SU-DHL-6 (cell line): ENCODE measurements at regions not wholly inside any gene's neighbourhood (a gene's known extent, or its start where the extent isn't known, plus 50 kb on each side); places are given as distances from the start of the nearest gene placed in this dataset.

ENCODE experiments used
- H2AFZ ChIP-seq: fragments of 200-600 bp; sonication (generic); 2 replicates; pipeline ENCODE4 v1.6.1; 2014; ENCODE audit warnings: low read depth, mild to moderate bottlenecking, moderate library complexity, mixed read lengths, antibody characterized with exemption, low read length; ENCODE audit not compliant: severe bottlenecking
- H3F3A ChIP-seq: fragments of 200-600 bp; shearing (Covaris generic); 2 replicates; pipeline ENCODE4 v1.6.0; 2016; ENCODE audit warnings: antibody characterized with exemption, mild to moderate bottlenecking; ENCODE audit not compliant: insufficient read depth
- H3K27ac ChIP-seq: fragments of 200-600 bp; sonication (generic); 2 replicates; pipeline ENCODE4 v1.5.1; 2016; ENCODE audit warnings: low read depth, mild to moderate bottlenecking, low read length, moderate library complexity, mixed read lengths
- H3K27me3 ChIP-seq: fragments of 200-600 bp; sonication (generic), shearing (Covaris generic); 2 replicates; pipeline ENCODE4 v1.6.0; 2014; ENCODE audit warnings: mild to moderate bottlenecking, low read length
- H3K36me3 ChIP-seq: fragments of 200-600 bp; sonication (generic); 2 replicates; pipeline ENCODE4 v1.6.1; 2014; ENCODE audit warnings: mild to moderate bottlenecking, low read length, mixed read lengths
- H3K4me2 ChIP-seq: fragments of 300-600, 200-600 bp; shearing (Covaris generic), sonication (generic); 2 replicates; pipeline ENCODE4 v1.6.0; 2014; ENCODE audit warnings: low read length, low read depth, mild to moderate bottlenecking; ENCODE audit not compliant: poor library complexity, severe bottlenecking
- H3K4me3 ChIP-seq: fragments of 200-600 bp; sonication (generic); 2 replicates; pipeline ENCODE4 v1.5.1; 2014; ENCODE audit warnings: antibody characterized with exemption, low read length, mild to moderate bottlenecking, mixed read lengths; ENCODE audit not compliant: insufficient read depth, poor library complexity, severe bottlenecking
- H3K79me2 ChIP-seq: fragments of 200-600 bp; sonication (generic); 2 replicates; pipeline ENCODE4 v1.6.1; 2014; ENCODE audit warnings: mild to moderate bottlenecking, low read length, moderate library complexity; ENCODE audit not compliant: insufficient read depth
- H3K9ac ChIP-seq: fragments of 200-600 bp; sonication (generic); 2 replicates; pipeline ENCODE4 v1.7.0; 2014; ENCODE audit warnings: mild to moderate bottlenecking, low read length
- H3K9me2 ChIP-seq: fragments of 200-600 bp; sonication (generic); replicated peaks from 2 replicates; pipeline ENCODE4 v1.6.1; 2014; ENCODE audit warnings: low read length; ENCODE audit not compliant: insufficient read depth
- H3K9me3 ChIP-seq: fragments of 200-600 bp; sonication (generic); 2 replicates; pipeline ENCODE4 v1.6.1; 2014; ENCODE audit warnings: low read length, mixed read lengths; ENCODE audit not compliant: insufficient read depth
- H4K20me1 ChIP-seq: fragments of 200-600 bp; sonication (generic); 2 replicates; pipeline ENCODE4 v1.6.1; 2014; ENCODE audit warnings: low read depth, mild to moderate bottlenecking, antibody characterized with exemption, low read length, moderate library complexity, mixed read lengths
- CTCF ChIP-seq: fragments of 200-600 bp; sonication (generic); IDR thresholded peaks from one replicate; pipeline ENCODE4 v1.5.1; 2017; ENCODE audit warnings: antibody characterized with exemption, mild to moderate bottlenecking, low read length, moderate library complexity; ENCODE audit not compliant: insufficient read depth, poor library complexity, severe bottlenecking
- EZH2phosphoT487 ChIP-seq: fragments of 200-600 bp; sonication (generic), shearing (Covaris generic); conservative IDR thresholded peaks from 2 replicates; pipeline ENCODE4 v1.6.1; 2018; ENCODE audit warnings: mild to moderate bottlenecking, antibody characterized with exemption, low read length, moderate library complexity, mixed read lengths

DNA sequence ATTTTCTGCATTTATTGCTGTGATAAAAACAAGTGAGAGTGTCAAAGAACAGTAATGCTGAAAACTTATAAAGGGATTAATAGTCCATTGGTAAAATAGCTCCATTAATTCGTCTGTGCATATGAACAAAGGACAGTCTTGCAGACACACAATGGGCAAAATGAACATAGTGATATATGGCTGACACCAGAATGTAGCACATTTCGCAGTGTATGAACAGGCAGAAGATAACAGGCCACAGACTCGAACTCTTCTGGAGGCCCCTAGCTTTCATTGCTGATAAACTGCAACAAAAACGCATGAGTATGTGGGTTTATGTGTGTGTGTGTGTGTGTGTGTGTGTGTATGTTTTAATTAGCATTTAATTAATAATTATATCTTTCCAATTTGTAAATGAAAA is 354.8 kb downstream of the TAF11L14 start:
- no peak overlapping the region for H3K27ac ChIP-seq
- H3K4me2 ChIP-seq, result no peak overlapping the region
- H3K4me3 ChIP-seq, result no peak overlapping the region
- no peaks in the 10 kb centered on the region for H3F3A ChIP-seq
- H2AFZ ChIP-seq, result no peak overlapping the region
- no peaks in the 10 kb centered on the region for H4K20me1 ChIP-seq
- no peaks in the 10 kb centered on the region for H3K9me2 ChIP-seq
- H3K36me3 ChIP-seq, result no peaks in the 10 kb centered on the region
- no peak overlapping the region for H3K9ac ChIP-seq
- no peaks in the 10 kb centered on the region for H3K27me3 ChIP-seq
- no peaks in the 10 kb centered on the region for H3K79me2 ChIP-seq
- H3K9me3 ChIP-seq, result no peaks in the 10 kb centered on the region
- TF ChIP-seq CTCF (no peak), EZH2phosphoT487 (no peak)

DNA sequence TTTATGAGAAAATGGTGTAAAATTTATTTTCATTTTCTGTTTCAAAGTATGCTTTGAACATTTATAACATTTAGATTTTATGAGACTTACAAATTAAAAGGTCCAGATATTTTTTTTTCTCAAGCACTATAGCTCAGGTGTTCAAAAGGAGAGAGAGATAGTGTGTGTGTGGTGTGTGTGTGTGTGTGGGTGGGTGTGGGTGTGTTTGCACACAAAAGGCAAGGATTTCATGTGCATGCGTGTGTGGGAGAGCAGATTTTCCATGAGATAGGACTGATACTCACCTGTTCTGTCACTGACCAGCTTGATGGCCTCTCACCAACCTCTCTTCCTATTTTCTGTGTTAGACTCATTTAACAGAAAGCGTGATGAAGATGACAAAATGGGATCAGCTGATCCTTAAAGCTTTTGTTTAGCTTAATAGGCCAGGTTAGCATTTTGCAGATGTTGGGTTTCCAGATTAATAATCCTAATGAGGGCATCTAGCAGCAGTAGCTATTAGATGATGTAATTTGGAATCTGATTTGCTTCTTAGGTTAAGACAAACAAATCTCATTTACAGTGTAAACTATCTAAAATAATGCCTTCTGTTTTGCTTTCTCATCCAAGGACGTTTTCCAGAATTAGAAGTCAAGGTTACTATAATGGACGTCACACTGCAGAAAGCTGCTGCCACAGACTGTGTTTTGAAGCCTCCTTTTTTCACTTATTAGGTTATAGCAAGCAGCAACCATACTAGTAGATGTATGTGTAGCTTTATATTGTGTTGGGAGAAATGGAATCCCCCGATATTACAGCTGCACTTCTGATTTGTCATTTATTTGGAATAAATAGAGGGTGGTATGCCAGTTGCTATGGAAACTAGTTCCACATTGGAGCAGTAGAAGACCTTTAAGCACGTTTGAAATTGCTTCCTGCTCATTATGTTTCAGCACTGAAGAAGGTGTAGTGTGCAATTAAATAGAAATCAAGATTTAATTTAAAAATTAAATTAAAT is 355.6 kb downstream of the TAF11L14 start:
- Histone ChIP-seq H3K9ac (no peak overlapping the region), H3K9me3 (no peaks in the 10 kb centered on the region), H2AFZ (peak overlapping the region; percentile 51)

GRCh38 chr5:17991775-17992174 is 357.5 kb downstream of the TAF11L14 start:
- no peaks in the 10 kb centered on the region for H3K9me3 ChIP-seq
- no peak overlapping the region for H3K9ac ChIP-seq
- no peak overlapping the region for H3K27ac ChIP-seq
- no peaks in the 10 kb centered on the region for H3K79me2 ChIP-seq
- no peaks in the 10 kb centered on the region for H3K27me3 ChIP-seq
- H3K36me3 ChIP-seq, result no peaks in the 10 kb centered on the region
- no peaks in the 10 kb centered on the region for H3K9me2 ChIP-seq
- H3F3A ChIP-seq, result no peaks in the 10 kb centered on the region
- no peak overlapping the region for H3K4me2 ChIP-seq
- TF ChIP-seq CTCF, result no peak
- TF ChIP-seq EZH2phosphoT487, result no peak
- no peaks in the 10 kb centered on the region for H4K20me1 ChIP-seq
- H2AFZ ChIP-seq, result no peak overlapping the region
- no peak overlapping the region for H3K4me3 ChIP-seq

More for the DNA sequence above, 355.6 kb downstream of the TAF11L14 start:
- TF ChIP-seq CTCF (no peak), EZH2phosphoT487 (no peak)
- no peak overlapping the region for H3K27ac ChIP-seq
- H3K27me3 ChIP-seq, result no peaks in the 10 kb centered on the region
- H3K4me3 ChIP-seq, result no peak overlapping the region
- H3F3A ChIP-seq, result no peaks in the 10 kb centered on the region
- no peak overlapping the region for H3K4me2 ChIP-seq
- H3K36me3 ChIP-seq, result no peaks in the 10 kb centered on the region
- no peaks in the 10 kb centered on the region for H3K79me2 ChIP-seq
- no peaks in the 10 kb centered on the region for H4K20me1 ChIP-seq
- no peaks in the 10 kb centered on the region for H3K9me2 ChIP-seq
